ENCODE measurements at regions not wholly inside any gene's neighbourhood (a gene's known extent, or its start where the extent isn't known, plus 50 kb on each side); places are given as distances from the start of the nearest gene placed in this dataset.

GRCh38 chr2:59988341-59988740, 565.1 kb downstream of the BCL11A start:
- TF ChIP-seq GATA2 (IDR thresholded peaks at IDR 0.05; ENCODE audit: low read depth, low read length) = no peak
- TF ChIP-seq GATA3 (IDR thresholded peaks at IDR 0.05; ENCODE audit: low read depth, low read length) = no peak

DNA sequence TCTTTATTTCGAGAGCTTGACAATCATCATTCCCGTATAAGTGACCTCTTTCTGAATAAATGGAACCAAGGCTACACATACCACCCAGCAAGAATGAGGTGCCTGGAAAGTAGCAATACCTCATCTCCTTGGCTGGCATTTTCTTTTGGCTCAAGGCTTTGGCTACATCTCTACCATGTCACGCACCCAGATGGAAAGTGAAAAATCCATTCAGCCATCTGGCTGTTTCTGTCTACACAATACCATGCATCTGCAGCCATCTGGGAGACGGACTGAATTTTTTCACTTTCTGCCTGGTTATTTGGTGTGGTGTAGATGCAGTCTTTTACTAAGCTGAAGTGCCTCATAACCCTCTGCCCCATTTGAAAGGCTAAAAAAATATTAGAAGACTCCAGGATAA, 566.9 kb downstream of the BCL11A start:
- TF ChIP-seq GATA3 (IDR thresholded peaks at IDR 0.05; ENCODE audit: low read depth, low read length) (no peak), GATA2 (IDR thresholded peaks at IDR 0.05; ENCODE audit: low read depth, low read length) (no peak)

DNA sequence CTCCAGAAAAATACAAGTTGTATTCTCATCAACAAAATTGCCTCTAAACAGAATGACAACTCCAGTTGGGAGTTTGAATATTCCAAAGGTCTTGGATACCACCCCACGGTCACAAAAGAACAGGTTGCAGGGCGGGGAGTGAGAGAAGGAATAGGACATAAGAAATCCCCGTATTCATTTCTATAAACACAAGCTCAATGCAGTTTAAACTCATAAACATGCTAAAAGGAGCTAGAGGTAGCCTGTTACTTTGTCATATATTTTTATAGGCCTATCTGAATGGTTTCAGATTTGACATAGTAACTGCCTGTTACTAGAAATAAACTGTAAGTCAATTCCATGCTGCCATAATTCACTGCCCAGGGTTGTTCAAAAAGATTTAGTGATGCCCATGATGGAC, 567.5 kb downstream of the BCL11A start:
- TF ChIP-seq GATA3 (IDR thresholded peaks at IDR 0.05; ENCODE audit: low read depth, low read length) (no peak), GATA2 (IDR thresholded peaks at IDR 0.05; ENCODE audit: low read depth, low read length) (no peak)

- TF ChIP-seq GATA3 (IDR thresholded peaks at IDR 0.05; ENCODE audit: low read depth, low read length) (no peak), GATA2 (IDR thresholded peaks at IDR 0.05; ENCODE audit: low read depth, low read length) (no peak)
These were observed 579.2 kb downstream of the BCL11A start for GRCh38 chr2:59974051-59974766.

DNA sequence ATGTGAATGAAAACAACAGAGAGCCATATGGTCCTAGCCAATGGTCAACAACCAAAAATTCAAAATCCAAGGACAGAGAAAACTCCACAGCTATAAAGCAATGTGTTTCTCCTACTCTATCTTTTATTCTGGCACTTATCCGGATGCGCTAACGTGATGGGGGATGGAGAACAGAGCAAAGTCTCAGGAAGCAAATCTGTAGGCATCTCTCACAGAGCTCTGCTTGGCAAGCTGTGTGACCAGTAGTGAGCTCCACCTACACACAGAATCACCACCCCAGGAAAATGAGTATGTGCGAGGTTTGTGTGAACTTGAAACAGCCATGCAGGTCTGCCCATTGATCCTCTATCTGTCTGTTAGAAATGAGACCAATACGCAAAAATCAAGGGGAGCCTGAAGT, 584.3 kb downstream of the BCL11A start:
- TF ChIP-seq GATA2 (IDR thresholded peaks at IDR 0.05; ENCODE audit: low read depth, low read length) (no peak), GATA3 (IDR thresholded peaks at IDR 0.05; ENCODE audit: low read depth, low read length) (no peak)

- TF ChIP-seq GATA2 (IDR thresholded peaks at IDR 0.05; ENCODE audit: low read depth, low read length) = no peak
- TF ChIP-seq GATA3 (IDR thresholded peaks at IDR 0.05; ENCODE audit: low read depth, low read length) = no peak
These were observed 585.0 kb downstream of the BCL11A start for GRCh38 chr2:59968441-59968840.

- TF ChIP-seq GATA3 (IDR thresholded peaks at IDR 0.05; ENCODE audit: low read depth, low read length) = no peak
- TF ChIP-seq GATA2 (IDR thresholded peaks at IDR 0.05; ENCODE audit: low read depth, low read length) = no peak
These were observed 585.8 kb downstream of the BCL11A start for GRCh38 chr2:59967691-59968090.

DNA sequence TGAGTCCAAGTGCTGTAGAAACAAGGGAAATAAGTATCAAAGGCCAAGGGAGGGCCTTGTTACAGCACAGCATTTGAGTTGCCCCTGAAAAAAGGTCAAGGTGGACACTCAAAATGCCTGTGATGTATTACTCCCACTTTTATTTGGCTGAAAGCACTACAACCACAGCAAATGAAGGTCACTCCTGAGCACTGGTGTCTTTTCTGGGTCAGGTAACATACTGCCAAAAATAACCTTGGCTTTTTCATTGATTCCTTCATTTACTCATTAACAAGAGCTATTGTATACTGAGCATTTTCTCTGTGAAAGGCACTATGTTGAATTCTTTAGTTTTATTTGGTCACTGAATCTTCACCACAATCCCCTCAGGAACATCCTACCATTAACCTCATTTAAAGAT, 590.3 kb downstream of the BCL11A start:
- TF ChIP-seq GATA3 (IDR thresholded peaks at IDR 0.05; ENCODE audit: low read depth, low read length) (no peak), GATA2 (IDR thresholded peaks at IDR 0.05; ENCODE audit: low read depth, low read length) (no peak)

GRCh38 chr2:59961746-59962145, 591.7 kb downstream of the BCL11A start:
- TF ChIP-seq GATA3 (IDR thresholded peaks at IDR 0.05; ENCODE audit: low read depth, low read length) (no peak), GATA2 (IDR thresholded peaks at IDR 0.05; ENCODE audit: low read depth, low read length) (no peak)

DNA sequence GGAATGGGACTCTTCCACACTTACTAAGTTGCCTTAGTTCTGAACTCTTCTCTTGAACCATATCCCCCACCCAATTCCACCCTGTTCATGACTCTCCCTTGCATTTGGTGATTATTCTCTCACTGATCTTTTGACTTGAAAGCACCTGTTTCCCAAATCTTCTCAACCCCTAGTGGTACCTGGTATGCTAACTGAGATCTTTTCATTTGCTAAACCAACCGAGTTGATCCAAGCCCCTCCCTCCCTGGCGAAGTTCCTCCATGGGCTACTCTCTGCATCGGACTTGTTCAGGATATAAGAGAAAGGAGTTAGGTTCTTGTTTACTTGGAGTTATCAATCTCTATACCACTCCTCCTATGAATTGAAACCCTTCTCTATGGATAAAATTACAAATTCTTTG, 593.5 kb downstream of the BCL11A start:
- TF ChIP-seq GATA2 (IDR thresholded peaks at IDR 0.05; ENCODE audit: low read depth, low read length) (no peak), GATA3 (IDR thresholded peaks at IDR 0.05; ENCODE audit: low read depth, low read length) (no peak)

DNA sequence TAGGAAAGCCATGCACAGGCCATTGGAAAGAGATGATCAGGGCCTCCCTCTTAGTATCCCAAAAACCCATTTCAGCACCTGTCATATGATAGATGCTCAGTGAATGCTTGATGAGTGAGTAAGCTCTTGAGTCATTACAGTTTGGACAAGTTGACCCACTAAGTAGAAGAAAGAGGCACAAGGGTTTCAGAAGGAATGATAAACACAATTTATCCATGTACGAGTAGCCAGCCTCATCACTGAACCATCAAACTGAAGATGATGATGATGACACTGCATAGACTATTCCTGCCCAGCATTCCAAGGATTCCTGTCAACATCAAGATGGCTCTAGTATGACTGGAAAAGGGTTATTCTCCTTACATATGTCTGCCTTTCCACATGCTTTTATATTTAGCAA, 596.0 kb downstream of the BCL11A start:
- no peak for TF ChIP-seq GATA2 (IDR thresholded peaks at IDR 0.05; ENCODE audit: low read depth, low read length)
- no peak for TF ChIP-seq GATA3 (IDR thresholded peaks at IDR 0.05; ENCODE audit: low read depth, low read length)

GRCh38 chr2:59956981-59957380, 596.5 kb downstream of the BCL11A start:
- no peak for TF ChIP-seq GATA2 (IDR thresholded peaks at IDR 0.05; ENCODE audit: low read depth, low read length)

GRCh38 chr2:59947917-59948541, 605.4 kb downstream of the BCL11A start:
- TF ChIP-seq GATA2 (IDR thresholded peaks at IDR 0.05; ENCODE audit: low read depth, low read length) = no peak
- TF ChIP-seq GATA3 (IDR thresholded peaks at IDR 0.05; ENCODE audit: low read depth, low read length) = no peak

GRCh38 chr2:59947209-59947608, 606.2 kb downstream of the BCL11A start:
- TF ChIP-seq GATA3 (IDR thresholded peaks at IDR 0.05; ENCODE audit: low read depth, low read length) (no peak), GATA2 (IDR thresholded peaks at IDR 0.05; ENCODE audit: low read depth, low read length) (no peak)

GRCh38 chr2:59939236-59939635, 614.2 kb downstream of the BCL11A start:
- TF ChIP-seq GATA3 (IDR thresholded peaks at IDR 0.05; ENCODE audit: low read depth, low read length) (no peak), GATA2 (IDR thresholded peaks at IDR 0.05; ENCODE audit: low read depth, low read length) (no peak)
